ENCODE measurements at regions not wholly inside any gene's neighbourhood (a gene's known extent, or its start where the extent isn't known, plus 50 kb on each side); places are given as distances from the start of the nearest gene placed in this dataset.
"Not testable (repeated sequence)": the region's sequence is repeated elsewhere in the genome, so short reads cannot be mapped to it uniquely, and the experiment has no call there.

DNA sequence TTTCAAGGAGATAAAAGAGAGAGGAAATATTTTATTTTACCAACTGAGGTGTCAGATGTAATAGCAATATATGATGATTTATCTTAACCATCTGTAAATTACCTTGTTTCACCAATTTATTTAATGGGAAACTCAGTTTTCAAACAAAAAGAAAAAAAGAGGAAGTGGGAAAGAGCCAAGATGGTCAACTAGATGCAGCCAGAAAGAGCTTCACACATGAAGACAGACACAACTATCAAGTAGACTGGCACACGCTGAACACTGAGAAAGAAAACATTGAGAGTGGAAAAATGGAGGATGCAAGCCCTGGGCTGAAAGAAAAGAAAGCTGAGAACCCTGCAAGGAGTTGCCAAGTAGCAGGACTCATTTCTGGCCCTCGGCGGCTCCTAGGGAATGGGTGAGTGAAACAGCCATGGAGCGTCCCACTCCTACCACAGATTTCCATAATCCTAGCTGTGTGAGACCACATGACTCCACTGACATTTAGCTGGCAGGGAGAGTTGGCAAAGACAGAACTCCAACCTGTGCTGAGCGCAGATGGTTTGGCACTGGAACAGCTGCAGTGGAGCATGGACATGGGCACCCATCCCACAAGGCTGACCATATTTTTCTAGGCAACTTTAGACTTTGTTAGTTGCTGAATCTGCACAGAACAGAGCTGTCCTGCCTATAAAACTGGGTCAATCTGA is 409.3 kb downstream of the FAM47B start:
- TF ChIP-seq, protein P1, sequence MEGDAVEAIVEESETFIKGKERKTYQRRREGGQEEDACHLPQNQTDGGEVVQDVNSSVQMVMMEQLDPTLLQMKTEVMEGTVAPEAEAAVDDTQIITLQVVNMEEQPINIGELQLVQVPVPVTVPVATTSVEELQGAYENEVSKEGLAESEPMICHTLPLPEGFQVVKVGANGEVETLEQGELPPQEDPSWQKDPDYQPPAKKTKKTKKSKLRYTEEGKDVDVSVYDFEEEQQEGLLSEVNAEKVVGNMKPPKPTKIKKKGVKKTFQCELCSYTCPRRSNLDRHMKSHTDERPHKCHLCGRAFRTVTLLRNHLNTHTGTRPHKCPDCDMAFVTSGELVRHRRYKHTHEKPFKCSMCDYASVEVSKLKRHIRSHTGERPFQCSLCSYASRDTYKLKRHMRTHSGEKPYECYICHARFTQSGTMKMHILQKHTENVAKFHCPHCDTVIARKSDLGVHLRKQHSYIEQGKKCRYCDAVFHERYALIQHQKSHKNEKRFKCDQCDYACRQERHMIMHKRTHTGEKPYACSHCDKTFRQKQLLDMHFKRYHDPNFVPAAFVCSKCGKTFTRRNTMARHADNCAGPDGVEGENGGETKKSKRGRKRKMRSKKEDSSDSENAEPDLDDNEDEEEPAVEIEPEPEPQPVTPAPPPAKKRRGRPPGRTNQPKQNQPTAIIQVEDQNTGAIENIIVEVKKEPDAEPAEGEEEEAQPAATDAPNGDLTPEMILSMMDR (IDR thresholded peaks at IDR 0.05; ENCODE audit: borderline replicate concordance, insufficient read depth, low read depth, low read length), result no peak
- H3K4me3 ChIP-seq (ENCODE audit: low read depth, low read length), result no peak overlapping the region

DNA sequence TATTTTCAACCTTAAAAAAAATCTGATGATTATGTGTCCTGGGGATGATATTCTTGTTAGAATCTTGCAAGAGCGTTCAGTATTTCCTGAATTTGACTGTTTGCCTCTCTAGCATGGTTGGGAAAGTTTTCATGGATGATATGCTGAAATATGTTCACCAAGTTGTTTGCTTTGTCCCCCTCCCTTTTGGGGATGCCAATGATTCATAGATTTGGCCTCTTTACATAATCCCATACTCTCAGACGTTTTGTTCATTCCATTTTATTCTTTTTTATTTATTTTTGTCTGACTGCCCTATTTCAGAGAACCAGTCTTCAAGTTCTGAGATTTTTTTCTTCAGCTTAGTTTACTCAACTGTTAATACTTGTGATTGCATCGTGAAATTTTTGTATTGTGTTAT is 415.1 kb downstream of the FAM47B start:
- H3K4me3 ChIP-seq (ENCODE audit: low read depth, low read length), result no peak overlapping the region
- TF ChIP-seq, protein P1 (IDR thresholded peaks at IDR 0.05; ENCODE audit: borderline replicate concordance, insufficient read depth, low read depth, low read length), result no peak

GRCh38 chrX:35362866-35363265 is 420.3 kb downstream of the FAM47B start:
- no peak overlapping the region for H3K4me3 ChIP-seq (ENCODE audit: low read depth, low read length)
- TF ChIP-seq, protein P1 (IDR thresholded peaks at IDR 0.05; ENCODE audit: borderline replicate concordance, insufficient read depth, low read depth, low read length), result no peak

- TF ChIP-seq, protein P1 (IDR thresholded peaks at IDR 0.05; ENCODE audit: borderline replicate concordance, insufficient read depth, low read depth, low read length), result no peak
These were observed 424.0 kb upstream of the MAGEB16 start for GRCh38 chrX:35374116-35374515.

DNA sequence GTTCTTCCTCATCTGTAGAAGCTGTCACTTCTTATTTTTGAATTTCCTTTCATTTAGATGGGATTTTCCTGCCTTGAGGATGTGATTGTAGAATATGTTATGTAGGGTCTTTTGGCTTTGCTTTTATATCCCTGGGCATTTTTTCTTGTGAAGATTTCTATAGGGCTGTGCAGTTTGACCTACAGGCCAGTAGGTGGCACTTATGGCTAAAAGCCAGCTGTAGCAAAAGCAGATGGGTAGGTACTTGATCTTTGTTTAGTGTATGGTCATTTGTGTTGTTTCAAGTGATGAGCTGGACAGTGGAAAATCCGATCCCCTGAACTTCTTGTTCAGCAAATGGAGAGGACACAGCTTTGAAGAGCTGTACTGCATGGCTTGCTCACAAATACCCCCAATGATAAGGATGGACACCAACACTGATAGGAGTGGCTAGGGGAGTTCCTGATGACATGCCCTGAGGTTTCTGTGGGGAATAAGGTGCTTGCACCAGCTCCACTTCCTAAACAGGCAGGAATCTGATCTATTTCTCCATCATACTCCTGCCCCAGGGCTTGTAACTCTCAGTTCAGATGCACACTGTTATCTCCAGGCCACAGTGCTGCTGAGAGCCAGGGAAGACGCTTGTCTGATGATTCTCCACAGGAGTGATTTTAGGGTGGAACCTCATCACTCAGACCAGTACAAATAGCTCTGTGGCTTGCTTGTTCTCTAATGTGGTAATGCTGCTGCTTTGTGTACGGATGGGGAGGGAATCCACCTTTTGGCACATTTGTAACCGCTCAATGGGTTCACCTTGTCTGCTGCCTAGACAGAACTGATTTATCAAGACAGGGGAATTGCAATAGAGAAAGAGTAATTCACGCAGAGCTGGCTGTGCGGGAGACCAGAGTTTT is 417.1 kb upstream of the MAGEB16 start:
- H3K4me3 ChIP-seq (ENCODE audit: low read depth, low read length), result no peak overlapping the region
- TF ChIP-seq, protein P1 (IDR thresholded peaks at IDR 0.05; ENCODE audit: borderline replicate concordance, insufficient read depth, low read depth, low read length), result peak; percentile 70; the same call in 1 of the 2 replicates

More at GRCh38 chrX:35374116-35374515, 424.0 kb upstream of the MAGEB16 start:
- H3K4me3 ChIP-seq (ENCODE audit: low read depth, low read length), result no peak overlapping the region

- not testable (repeated sequence) for H3K4me3 ChIP-seq (ENCODE audit: low read depth, low read length)
These were observed 416.4 kb upstream of the MAGEB16 start for GRCh38 chrX:35381709-35382108.

DNA sequence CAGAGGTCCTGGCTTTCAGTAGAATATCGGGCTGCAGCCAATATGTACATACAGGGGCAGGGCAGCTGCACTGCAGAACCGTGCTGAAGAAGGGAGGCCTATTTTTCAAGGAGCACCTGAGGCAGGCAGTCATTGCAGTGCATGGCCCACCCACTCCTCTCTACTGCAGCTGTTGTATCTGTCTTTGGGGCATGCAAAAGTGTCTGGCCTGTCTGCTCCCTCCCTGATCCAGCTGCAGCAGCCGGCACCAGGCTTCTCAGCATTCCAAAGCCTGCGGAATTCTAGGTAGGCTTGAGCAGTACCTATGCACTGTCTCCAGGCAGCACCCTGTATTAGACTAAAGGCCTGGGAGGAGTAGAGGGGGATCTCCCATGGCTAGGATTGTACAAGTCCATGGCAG is 415.2 kb upstream of the MAGEB16 start:
- TF ChIP-seq, protein P1 (IDR thresholded peaks at IDR 0.05; ENCODE audit: borderline replicate concordance, insufficient read depth, low read depth, low read length), result no peak
- H3K4me3 ChIP-seq (ENCODE audit: low read depth, low read length), result no peak overlapping the region
